ENCODE measurements at regions not wholly inside any gene's neighbourhood (a gene's known extent, or its start where the extent isn't known, plus 50 kb on each side); places are given as distances from the start of the nearest gene placed in this dataset.

DNA sequence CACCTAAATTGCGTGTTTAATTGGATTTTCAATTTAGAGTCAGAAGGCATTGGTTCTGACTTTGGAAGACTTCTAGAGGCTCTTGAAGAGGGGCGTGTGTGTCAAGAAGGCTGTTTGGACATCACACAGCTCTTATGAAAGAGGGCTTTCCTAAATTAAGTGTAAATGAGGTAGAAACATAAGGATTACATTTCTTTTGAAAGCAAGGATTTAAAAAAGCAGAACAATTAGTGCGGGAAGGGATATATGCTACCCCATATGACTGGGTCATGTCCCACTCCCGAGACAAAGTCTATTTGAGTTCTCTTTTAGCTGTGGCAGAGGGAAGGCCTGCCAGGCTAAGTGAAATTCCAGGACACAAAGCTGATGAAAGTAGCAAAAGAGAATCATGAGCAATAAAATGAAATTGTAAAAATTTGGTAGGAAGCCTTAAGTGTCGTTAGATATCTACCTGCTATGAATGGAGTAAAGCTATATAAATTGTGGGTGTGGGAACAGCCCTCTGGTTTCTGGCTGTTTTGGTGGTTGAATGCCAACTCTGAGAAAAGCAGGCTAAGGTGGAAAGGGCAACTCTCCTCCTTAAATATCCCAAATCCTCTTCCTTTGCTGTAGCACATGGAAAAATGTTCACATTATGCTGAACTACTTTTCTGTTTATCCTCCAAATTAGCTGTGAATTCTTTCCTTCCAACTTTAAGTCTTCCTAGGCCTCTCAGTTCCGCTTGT lies 100.6 kb upstream of the TSC22D2 start:
- H2AFZ ChIP-seq (ENCODE audit: low read length), result no peak overlapping the region
- H3K23me2 ChIP-seq (ENCODE audit: low read depth, low read length), result peaks cover 2% of the 10 kb centered on the region
- H3K79me1 ChIP-seq (ENCODE audit: low read depth, low read length), result no peaks in the 10 kb centered on the region
- DNase-seq (ENCODE audit: low read depth in 1 of 2, low spot score in 2 of 2) (no peak), FAIRE-seq (no peak)
- H2BK15ac ChIP-seq (ENCODE audit: low read length), result no peak overlapping the region
- WGBS, 2 experiments (ENCODE audit: extremely low coverage in 1 of 2, insufficient coverage in 1 of 2, insufficient read length in 1 of 2, insufficient replicate concordance in 2 of 2, low coverage in 1 of 2, low lambda C conversion rate in 2 of 2, missing lambda C conversion rate in 1 of 2), result 84% methylated on average over 6 of the region's 6 CpGs; no CpG with 5 or more reads in 1 of the 2 experiments
- no peak overlapping the region for H2BK120ac ChIP-seq (replicated peaks; ENCODE audit: low read depth, low read length)
- no peak overlapping the region for H2BK12ac ChIP-seq (ENCODE audit: low read depth, low read length)
- no peak overlapping the region for H3K14ac ChIP-seq (ENCODE audit: insufficient read length)
- no peaks in the 10 kb centered on the region for H4K20me1 ChIP-seq (replicated peaks in 1 of 2; ENCODE audit: control insufficient read depth in 1 of 2, insufficient read depth in 2 of 2, low read length in 2 of 2)
- no peak overlapping the region for H3K23ac ChIP-seq (ENCODE audit: insufficient read length)
- no peaks in the 10 kb centered on the region for H3K9me3 ChIP-seq (ENCODE audit: insufficient read depth in 2 of 2, low read depth in 1 of 2, low read length in 1 of 2)
- TF ChIP-seq BACH1 (IDR thresholded peaks at IDR 0.05; ENCODE audit: low read length) (no peak), SRF (IDR thresholded peaks at IDR 0.05; ENCODE audit: low read depth, low read length) (no peak), TEAD4 (IDR thresholded peaks at IDR 0.05; ENCODE audit: low read depth, low read length) (no peak), SAP30 (IDR thresholded peaks at IDR 0.05; ENCODE audit: insufficient read depth, insufficient replicate concordance, low read length) (no peak), SP2 (IDR thresholded peaks at IDR 0.05; ENCODE audit: low read length) (no peak), POLR2AphosphoS5 (IDR thresholded peaks at IDR 0.05; ENCODE audit: low read depth, low read length) (no peak), BRCA1 (IDR thresholded peaks at IDR 0.05; ENCODE audit: low read depth, low read length) (no peak), NRF1 (IDR thresholded peaks at IDR 0.05; ENCODE audit: low read depth, low read length) (no peak)
- H2AK5ac ChIP-seq (ENCODE audit: low read depth, low read length), result no peak overlapping the region
- no peak overlapping the region for H3K18ac ChIP-seq (ENCODE audit: extremely low read depth, low read length)
- no peaks in the 10 kb centered on the region for H3K79me2 ChIP-seq (ENCODE audit: control insufficient read depth in 1 of 2, insufficient read depth in 2 of 2, low read length in 2 of 2)
- no peak overlapping the region for H2BK5ac ChIP-seq (ENCODE audit: low read depth, low read length)
- H4K8ac ChIP-seq (ENCODE audit: extremely low read depth, insufficient read depth, low read length), result no peak overlapping the region
- ChIA-PET CTCF (ENCODE audit: partially characterized antibody) (interaction anchor here (0.7 to 1.6 kb wide), 7 partner anchors 9 to 101 kb away, joined by 3 to 6 read pairs (median 4); partner anchors contain the start of gene TSC22D2), POLR2A (ENCODE audit: partially characterized antibody) (interaction anchor here (0.9 kb wide), 1 partner anchor 10 kb away, joined by 3 read pairs; no protein-coding TSS in a partner anchor)
- H3K4ac ChIP-seq (replicated peaks; ENCODE audit: insufficient read length, low read depth, low read length), result no peak overlapping the region
- H4K5ac ChIP-seq (ENCODE audit: insufficient read length, low read depth, low read length), result no peak overlapping the region
- H3K36me3 ChIP-seq (ENCODE audit: control insufficient read depth in 2 of 4, insufficient read depth in 4 of 4, low read length in 3 of 4), result no peaks in the 10 kb centered on the region
- H3K4me2 ChIP-seq (ENCODE audit: insufficient read depth in 1 of 2, low read depth in 2 of 2, low read length in 2 of 2), result no peak overlapping the region
- no peaks in the 10 kb centered on the region for H3K27me3 ChIP-seq (replicated peaks in 1 of 4; ENCODE audit: control insufficient read depth in 3 of 4, extremely low read depth in 1 of 4, insufficient read depth in 3 of 4, low read length in 3 of 4)
- no peak overlapping the region for H2BK20ac ChIP-seq (ENCODE audit: low read length)
- H3K4me1 ChIP-seq (replicated peaks in 1 of 4; ENCODE audit: control insufficient read depth in 3 of 4, insufficient read depth in 4 of 4, low read length in 3 of 4), result no peaks in the 10 kb centered on the region
- H3K27ac ChIP-seq (ENCODE audit: low read depth, low read length), result no peak overlapping the region
- no peak overlapping the region for H3K56ac ChIP-seq (replicated peaks; ENCODE audit: insufficient read length, low read depth, low read length)
- no peak overlapping the region for H3K4me3 ChIP-seq (ENCODE audit: extremely low read depth in 1 of 4, insufficient read depth in 2 of 4, low read depth in 3 of 4, low read length in 4 of 4)
- no peak overlapping the region for H3K9ac ChIP-seq (replicated peaks in 1 of 4; ENCODE audit: extremely low read depth in 1 of 4, low read depth in 3 of 4, low read length in 3 of 4)
- H4K91ac ChIP-seq (replicated peaks; ENCODE audit: insufficient read length, low read length), result no peak overlapping the region
